ENCODE measurements at regions not wholly inside any gene's neighbourhood (a gene's known extent, or its start where the extent isn't known, plus 50 kb on each side); places are given as distances from the start of the nearest gene placed in this dataset.
A peak's percentile ranks its signal among the peaks of the same experiment; 100 is the strongest.

DNA sequence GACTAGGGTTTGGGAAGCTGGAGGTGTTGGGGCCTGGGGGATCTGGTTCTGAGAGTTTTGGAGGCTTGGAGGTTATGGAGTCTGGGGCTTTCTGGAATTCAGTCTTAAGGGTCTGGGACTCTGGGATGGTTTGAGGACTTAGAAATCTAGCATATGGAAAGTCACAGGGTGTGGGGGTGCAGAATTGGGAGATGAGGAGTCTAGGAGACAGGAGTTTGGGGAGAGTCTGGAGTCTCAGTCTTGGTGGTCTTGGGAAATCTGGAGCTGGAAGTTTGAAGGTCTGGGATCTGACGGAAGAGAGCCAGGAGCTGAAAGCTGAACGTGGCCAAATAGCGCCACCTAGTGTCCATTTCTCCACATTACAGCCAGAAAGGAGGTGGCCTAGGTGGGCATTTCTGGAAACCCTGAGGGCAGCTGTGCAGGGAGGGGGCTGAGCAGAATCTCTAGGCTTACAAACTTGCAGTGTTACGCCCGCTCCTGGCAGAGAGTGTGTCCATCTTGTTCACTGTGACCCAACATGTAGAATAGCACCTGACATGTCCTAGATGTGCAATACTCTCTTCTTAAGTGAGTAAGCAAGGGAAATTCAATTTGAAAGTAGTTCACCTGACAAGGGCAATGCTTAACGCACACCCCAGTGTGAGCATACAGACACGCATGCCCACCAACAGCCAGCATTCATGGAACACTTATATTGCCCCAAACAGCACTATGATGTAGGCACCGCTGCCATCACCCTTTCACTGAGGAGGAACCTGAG is 204.8 kb downstream of the TFCP2L1 start:
- TF ChIP-seq, protein P1, sequence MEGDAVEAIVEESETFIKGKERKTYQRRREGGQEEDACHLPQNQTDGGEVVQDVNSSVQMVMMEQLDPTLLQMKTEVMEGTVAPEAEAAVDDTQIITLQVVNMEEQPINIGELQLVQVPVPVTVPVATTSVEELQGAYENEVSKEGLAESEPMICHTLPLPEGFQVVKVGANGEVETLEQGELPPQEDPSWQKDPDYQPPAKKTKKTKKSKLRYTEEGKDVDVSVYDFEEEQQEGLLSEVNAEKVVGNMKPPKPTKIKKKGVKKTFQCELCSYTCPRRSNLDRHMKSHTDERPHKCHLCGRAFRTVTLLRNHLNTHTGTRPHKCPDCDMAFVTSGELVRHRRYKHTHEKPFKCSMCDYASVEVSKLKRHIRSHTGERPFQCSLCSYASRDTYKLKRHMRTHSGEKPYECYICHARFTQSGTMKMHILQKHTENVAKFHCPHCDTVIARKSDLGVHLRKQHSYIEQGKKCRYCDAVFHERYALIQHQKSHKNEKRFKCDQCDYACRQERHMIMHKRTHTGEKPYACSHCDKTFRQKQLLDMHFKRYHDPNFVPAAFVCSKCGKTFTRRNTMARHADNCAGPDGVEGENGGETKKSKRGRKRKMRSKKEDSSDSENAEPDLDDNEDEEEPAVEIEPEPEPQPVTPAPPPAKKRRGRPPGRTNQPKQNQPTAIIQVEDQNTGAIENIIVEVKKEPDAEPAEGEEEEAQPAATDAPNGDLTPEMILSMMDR (IDR thresholded peaks at IDR 0.05; ENCODE audit: insufficient read depth, low read depth, low read length), result peak; percentile 87
- TF ChIP-seq EZH2 (IDR thresholded peaks at IDR 0.05; ENCODE audit: insufficient read depth, low read length), result no peak
- FAIRE-seq, result peak; percentile 84

DNA sequence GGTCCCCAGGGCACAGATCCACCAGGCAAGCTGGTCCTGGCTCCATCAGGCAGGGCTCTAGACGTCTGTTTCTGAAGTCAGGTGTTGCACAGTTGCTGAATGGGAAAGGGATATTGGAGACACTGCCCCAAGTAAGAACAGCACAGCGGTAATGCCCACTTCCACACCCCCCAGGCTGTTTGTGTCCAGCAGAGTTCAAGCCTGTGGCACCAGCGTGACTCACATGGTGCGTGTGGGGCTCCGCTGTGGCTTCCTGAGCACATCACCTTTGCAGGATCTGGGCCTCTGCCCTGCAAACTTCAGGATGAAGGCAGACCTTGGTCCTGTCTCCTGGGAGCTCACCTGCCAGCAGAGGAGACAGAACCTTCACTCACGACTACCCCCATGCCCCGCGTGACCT is 203.3 kb downstream of the TFCP2L1 start:
- no peak for FAIRE-seq
- Mint-ChIP-seq H3K27ac (ENCODE audit: unreplicated experiment) (no peak overlapping the region), H3K27me3 (ENCODE audit: low read depth, unreplicated experiment) (peaks cover 49% of the 10 kb centered on the region), H3K36me3 (ENCODE audit: low read depth, unreplicated experiment) (no peaks in the 10 kb centered on the region), H3K4me1 (ENCODE audit: low read depth, unreplicated experiment) (no peaks in the 10 kb centered on the region), H3K9me3 (ENCODE audit: unreplicated experiment) (no peaks in the 10 kb centered on the region), H3K4me3 (ENCODE audit: unreplicated experiment) (no peak overlapping the region)
- no peaks in the 10 kb centered on the region for H3K79me2 ChIP-seq (ENCODE audit: insufficient read depth, low read length)
- no peaks in the 10 kb centered on the region for H3K9me3 ChIP-seq (ENCODE audit: insufficient read depth, low read depth, low read length)
- peaks cover 3% of the 10 kb centered on the region for H4K20me1 ChIP-seq (ENCODE audit: insufficient read depth, low read length)
- no peak overlapping the region for H2AFZ ChIP-seq (ENCODE audit: low read depth, low read length)
- H3K4me1 ChIP-seq (ENCODE audit: insufficient read depth, low read length), result peaks cover 3% of the 10 kb centered on the region
- DNase-seq (ENCODE audit: low read depth), result no peak
- no peak overlapping the region for H3K9ac ChIP-seq (ENCODE audit: low read length)
- no peak overlapping the region for H3K4me2 ChIP-seq (ENCODE audit: low read length)
- H3K27me3 ChIP-seq (ENCODE audit: insufficient read depth, low read length), result peaks cover 14% of the 10 kb centered on the region
- TF ChIP-seq, protein P1 (IDR thresholded peaks at IDR 0.05; ENCODE audit: insufficient read depth, low read depth, low read length), result no peak
- no peak for TF ChIP-seq EZH2 (IDR thresholded peaks at IDR 0.05; ENCODE audit: insufficient read depth, low read length)
- H3K36me3 ChIP-seq (ENCODE audit: insufficient read depth, low read length), result no peaks in the 10 kb centered on the region
- no peak overlapping the region for H3K4me3 ChIP-seq (ENCODE audit: insufficient read depth, low read depth, low read length)
- no peak overlapping the region for H3K27ac ChIP-seq (ENCODE audit: low read depth, low read length)

More for the DNA sequence above, 204.8 kb downstream of the TFCP2L1 start:
- H3K4me2 ChIP-seq (ENCODE audit: low read length), result no peak overlapping the region
- Mint-ChIP-seq H3K36me3 (ENCODE audit: low read depth, unreplicated experiment) (no peaks in the 10 kb centered on the region), H3K27me3 (ENCODE audit: low read depth, unreplicated experiment) (peaks cover 43% of the 10 kb centered on the region), H3K4me1 (ENCODE audit: low read depth, unreplicated experiment) (peaks cover under 1% of the 10 kb centered on the region), H3K27ac (ENCODE audit: unreplicated experiment) (no peak overlapping the region), H3K4me3 (ENCODE audit: unreplicated experiment) (no peak overlapping the region), H3K9me3 (ENCODE audit: unreplicated experiment) (no peaks in the 10 kb centered on the region)
- H3K4me3 ChIP-seq (ENCODE audit: insufficient read depth, low read depth, low read length), result no peak overlapping the region
- H3K4me1 ChIP-seq (ENCODE audit: insufficient read depth, low read length), result peaks cover 12% of the 10 kb centered on the region
- H3K27ac ChIP-seq (ENCODE audit: low read depth, low read length), result no peak overlapping the region
- no peaks in the 10 kb centered on the region for H3K79me2 ChIP-seq (ENCODE audit: insufficient read depth, low read length)
- no peak overlapping the region for H3K9ac ChIP-seq (ENCODE audit: low read length)
- H2AFZ ChIP-seq (ENCODE audit: low read depth, low read length), result no peak overlapping the region
- peaks cover 3% of the 10 kb centered on the region for H4K20me1 ChIP-seq (ENCODE audit: insufficient read depth, low read length)
- H3K9me3 ChIP-seq (ENCODE audit: insufficient read depth, low read depth, low read length), result no peaks in the 10 kb centered on the region
- H3K27me3 ChIP-seq (ENCODE audit: insufficient read depth, low read length), result peaks cover 9% of the 10 kb centered on the region
- DNase-seq (ENCODE audit: low read depth), result no peak
- H3K36me3 ChIP-seq (ENCODE audit: insufficient read depth, low read length), result no peaks in the 10 kb centered on the region

DNA sequence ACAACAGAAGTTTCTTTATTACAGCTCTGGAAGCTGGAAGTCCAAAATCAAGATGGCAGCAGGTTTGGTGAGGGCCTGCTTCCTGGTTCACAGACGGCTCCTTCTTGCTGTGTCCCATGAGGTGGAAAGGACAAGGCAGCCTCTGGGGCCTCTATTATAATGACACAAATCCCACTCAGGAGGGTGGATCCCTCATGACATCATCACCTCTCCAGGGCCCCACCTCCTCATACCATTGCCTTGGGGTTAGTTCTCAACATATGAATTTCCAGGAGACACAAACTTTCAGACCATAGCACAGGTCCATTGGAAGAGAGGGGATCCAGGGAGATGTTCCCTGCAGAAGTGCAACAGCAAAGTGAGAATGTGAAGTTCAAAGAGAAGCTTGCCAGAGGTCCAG is 202.8 kb downstream of the TFCP2L1 start:
- Histone ChIP-seq H2AFZ (ENCODE audit: low read depth, low read length) (no peak overlapping the region), H3K4me3 (ENCODE audit: insufficient read depth, low read depth, low read length) (no peak overlapping the region), H3K36me3 (ENCODE audit: insufficient read depth, low read length) (no peaks in the 10 kb centered on the region), H4K20me1 (ENCODE audit: insufficient read depth, low read length) (peaks cover 3% of the 10 kb centered on the region), H3K79me2 (ENCODE audit: insufficient read depth, low read length) (no peaks in the 10 kb centered on the region), H3K9ac (ENCODE audit: low read length) (no peak overlapping the region), H3K27me3 (ENCODE audit: insufficient read depth, low read length) (peaks cover 14% of the 10 kb centered on the region), H3K9me3 (ENCODE audit: insufficient read depth, low read depth, low read length) (no peaks in the 10 kb centered on the region), H3K4me1 (ENCODE audit: insufficient read depth, low read length) (peaks cover 3% of the 10 kb centered on the region), H3K27ac (ENCODE audit: low read depth, low read length) (no peak overlapping the region), H3K4me2 (ENCODE audit: low read length) (no peak overlapping the region)
- FAIRE-seq (no peak), DNase-seq (ENCODE audit: low read depth) (no peak)
- H3K27me3 Mint-ChIP-seq (ENCODE audit: low read depth, unreplicated experiment), result peaks cover 49% of the 10 kb centered on the region
- H3K9me3 Mint-ChIP-seq (ENCODE audit: unreplicated experiment), result no peaks in the 10 kb centered on the region
- no peaks in the 10 kb centered on the region for H3K4me1 Mint-ChIP-seq (ENCODE audit: low read depth, unreplicated experiment)
- no peak overlapping the region for H3K4me3 Mint-ChIP-seq (ENCODE audit: unreplicated experiment)
- no peaks in the 10 kb centered on the region for H3K36me3 Mint-ChIP-seq (ENCODE audit: low read depth, unreplicated experiment)
- H3K27ac Mint-ChIP-seq (ENCODE audit: unreplicated experiment), result no peak overlapping the region
- no peak for TF ChIP-seq EZH2 (IDR thresholded peaks at IDR 0.05; ENCODE audit: insufficient read depth, low read length)
- TF ChIP-seq, protein P1 (IDR thresholded peaks at IDR 0.05; ENCODE audit: insufficient read depth, low read depth, low read length), result no peak
